ENCODE measurements at regions not wholly inside any gene's neighbourhood (a gene's known extent, or its start where the extent isn't known, plus 50 kb on each side); places are given as distances from the start of the nearest gene placed in this dataset.
"Not testable (repeated sequence)": the region's sequence is repeated elsewhere in the genome, so short reads cannot be mapped to it uniquely, and the experiment has no call there.

DNA sequence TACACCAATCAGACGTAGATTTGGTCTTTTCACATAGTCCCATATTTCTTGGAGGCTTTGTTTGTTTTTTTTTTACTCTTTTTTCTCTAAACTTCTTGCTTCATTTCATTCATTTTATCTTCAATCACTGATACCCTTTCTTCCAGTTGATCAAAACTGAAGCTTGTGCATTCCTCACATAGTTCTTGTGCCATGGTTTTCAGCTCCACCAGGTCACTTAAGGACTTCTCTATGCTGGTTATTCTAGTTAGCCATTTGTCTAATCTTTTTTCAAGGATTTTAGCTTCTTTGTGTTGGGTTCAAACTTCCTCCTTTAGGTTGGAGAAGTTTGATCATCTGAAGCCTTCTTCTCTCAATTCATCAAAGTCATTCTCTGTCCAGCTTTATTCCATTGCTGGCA is 229.3 kb downstream of the COX18 start:
- TF ChIP-seq CTCF, POLR2A (IDR thresholded peaks at IDR 0.05): not testable (repeated sequence)
